Urothelium cell line (cell line): ENCODE measurements at regions not wholly inside any gene's neighbourhood (a gene's known extent, or its start where the extent isn't known, plus 50 kb on each side); places are given as distances from the start of the nearest gene placed in this dataset.
A peak's percentile ranks its signal among the peaks of the same experiment; 100 is the strongest.

Experiments
- DNase-seq: peaks from one replicate; pipeline ENCODE4 v3.0.0; 2011; ENCODE audit warnings: low spot score, mixed read lengths
- FAIRE-seq: peaks from 2 replicates; lab custom pipeline; 2011; peaks lifted over from hg19 to GRCh38; lab: Jason Lieb, UNC

DNA sequence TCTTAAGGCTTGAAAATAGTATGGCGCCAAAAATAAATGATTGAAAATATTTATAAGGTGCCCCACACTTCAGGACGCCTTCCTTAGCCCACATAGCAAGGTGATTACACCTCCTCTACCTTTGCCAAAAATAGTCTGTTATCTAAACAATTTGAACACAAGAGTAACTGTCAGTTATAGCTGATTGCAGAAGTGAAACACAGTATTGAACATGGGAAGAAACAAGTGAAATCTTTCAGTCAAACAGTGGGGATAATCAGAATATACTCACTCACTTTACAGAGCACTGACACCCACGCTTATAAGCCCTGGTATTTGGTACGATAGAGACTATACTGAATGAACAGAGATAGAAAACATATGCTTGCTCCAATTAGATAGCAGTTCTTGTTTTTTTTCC is 203.1 kb downstream of the RAB38 start:
- DNase-seq (no peak), FAIRE-seq (no peak)

DNA sequence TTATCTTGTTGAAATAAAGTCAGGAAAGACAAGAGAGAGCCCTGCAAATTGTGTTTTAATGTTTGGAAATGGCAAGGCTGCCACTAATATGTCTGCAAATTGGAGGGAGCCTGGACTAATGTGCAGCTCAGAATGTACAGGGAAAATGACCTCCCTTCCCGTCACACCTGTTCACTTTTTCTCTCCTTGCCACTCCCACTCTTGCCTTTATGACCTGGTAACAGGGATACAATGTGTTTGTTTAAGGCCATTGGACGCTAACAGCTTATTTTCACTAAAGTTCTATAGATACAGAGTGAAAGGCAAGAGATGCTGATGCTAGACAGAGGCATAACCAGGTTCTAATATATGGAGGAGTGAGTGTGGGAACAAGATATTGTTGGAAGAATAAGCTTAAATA is 203.9 kb downstream of the RAB38 start:
- no peak for FAIRE-seq

DNA sequence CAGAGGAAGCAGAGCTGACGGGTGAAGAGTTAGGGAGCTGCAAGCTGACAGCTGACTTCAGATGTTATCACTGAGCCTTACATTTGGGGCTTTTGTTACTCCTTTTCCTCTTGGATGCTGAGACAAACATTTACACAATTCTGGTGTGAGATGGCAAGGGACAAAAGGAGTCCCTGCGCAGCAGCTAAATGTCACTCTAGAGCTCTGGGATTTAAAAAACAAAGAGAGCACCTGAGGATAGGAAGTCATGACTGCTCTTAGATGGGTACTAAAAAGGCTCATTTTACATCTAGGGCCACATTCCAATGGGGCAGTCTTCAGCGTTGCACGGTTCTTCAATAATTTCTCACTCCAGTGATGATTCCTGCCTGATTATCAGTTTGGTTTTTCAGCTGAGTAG is 204.5 kb downstream of the RAB38 start:
- DNase-seq (no peak), FAIRE-seq (no peak)

More for the DNA sequence above, 203.9 kb downstream of the RAB38 start:
- DNase-seq: no peak

DNA sequence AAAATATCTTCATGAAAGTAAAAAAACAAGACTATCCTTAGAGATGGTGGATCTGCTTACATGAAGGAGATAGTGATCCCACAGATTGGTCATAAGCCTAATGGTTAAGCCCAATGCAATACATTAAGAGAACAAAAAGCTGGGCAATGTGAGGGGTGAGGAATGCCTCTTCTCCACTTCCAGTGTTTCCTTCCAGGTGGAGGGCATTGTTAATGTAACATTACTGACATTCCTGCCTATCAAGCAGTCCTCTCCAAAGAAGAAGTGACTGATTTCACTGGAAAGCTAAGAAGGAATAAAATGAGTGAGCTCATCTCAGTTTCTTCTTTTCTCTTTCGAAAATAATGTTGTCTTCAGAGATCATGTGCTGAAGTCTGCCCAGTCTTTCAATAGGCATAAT is 207.8 kb downstream of the RAB38 start:
- FAIRE-seq: no peak
- DNase-seq: no peak

DNA sequence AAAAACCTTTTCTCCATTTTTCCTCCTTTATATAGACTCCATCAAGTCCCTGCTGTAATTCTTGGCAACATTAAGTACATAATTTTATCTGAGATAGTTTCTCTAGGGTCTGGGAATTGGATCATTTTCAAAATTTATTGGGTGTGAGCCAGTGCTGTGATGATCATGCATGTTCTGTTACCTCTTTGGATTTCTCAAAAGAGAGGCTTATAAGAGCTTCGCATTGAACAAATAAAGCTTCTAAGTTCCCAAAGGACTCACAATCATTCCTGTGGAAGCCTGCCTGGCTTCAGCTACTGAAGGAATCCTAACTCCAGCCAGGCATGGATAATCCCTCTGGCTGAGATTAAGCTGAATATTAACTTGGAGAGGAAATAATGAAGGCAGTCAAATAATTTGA is 208.5 kb downstream of the RAB38 start:
- DNase-seq (no peak), FAIRE-seq (no peak)

DNA sequence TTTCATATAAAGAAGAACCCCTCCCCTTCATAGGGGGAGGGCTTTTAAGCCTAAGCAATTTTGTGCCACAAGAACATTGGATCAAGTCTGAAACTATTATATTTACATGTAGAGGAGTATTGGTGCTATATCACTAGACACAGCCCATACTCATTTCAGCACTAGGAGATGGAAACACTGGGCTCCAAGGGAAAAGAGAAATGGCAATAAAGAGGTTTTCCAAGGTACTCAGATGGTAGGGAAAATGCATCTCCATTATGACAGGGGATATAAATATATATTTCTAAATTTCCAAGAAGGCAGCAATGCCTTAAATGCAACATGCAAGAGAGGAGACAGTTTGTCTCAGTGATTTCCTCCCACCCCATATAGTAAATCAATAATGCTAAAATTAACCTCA is 209.0 kb downstream of the RAB38 start:
- no peak for FAIRE-seq
- DNase-seq: no peak

DNA sequence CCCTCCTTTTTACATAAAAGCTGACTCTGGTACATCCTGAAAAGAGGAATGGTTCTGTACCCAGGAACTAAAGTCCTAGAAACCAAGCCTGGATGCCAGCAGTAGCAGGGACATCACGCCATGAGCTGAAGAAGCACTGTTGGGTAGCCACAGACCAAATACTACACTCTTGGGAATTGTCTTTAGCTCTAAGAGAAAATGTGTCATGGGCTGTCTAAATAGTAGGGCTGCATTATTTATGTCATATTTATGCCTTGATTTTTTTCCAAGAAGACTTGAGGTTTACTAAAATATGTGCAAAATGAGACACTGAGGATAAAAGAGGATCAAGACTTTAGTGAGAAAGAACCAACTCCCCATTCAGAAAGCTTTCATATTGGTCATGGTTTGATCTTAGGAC is 213.6 kb downstream of the RAB38 start:
- no peak for DNase-seq
- FAIRE-seq: no peak

DNA sequence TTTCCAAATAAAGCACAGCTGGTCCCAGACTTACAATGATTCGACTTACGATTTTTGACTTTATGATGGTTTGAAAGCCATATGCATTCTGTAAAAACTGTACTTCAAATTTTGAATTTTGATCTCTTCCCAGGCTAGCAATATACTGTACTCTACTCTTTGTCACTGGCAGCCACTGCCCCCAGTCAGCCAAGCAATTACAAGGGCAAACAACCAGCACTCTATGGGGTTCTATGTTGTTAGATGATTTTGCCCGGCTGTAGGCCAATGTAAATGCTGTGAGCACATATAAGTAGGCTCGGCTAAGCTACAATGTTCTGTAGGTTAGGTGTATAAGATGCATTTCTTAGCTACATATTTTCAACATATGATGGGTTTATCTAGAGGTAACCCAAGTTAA is 217.3 kb downstream of the RAB38 start:
- FAIRE-seq (no peak), DNase-seq (no peak)

DNA sequence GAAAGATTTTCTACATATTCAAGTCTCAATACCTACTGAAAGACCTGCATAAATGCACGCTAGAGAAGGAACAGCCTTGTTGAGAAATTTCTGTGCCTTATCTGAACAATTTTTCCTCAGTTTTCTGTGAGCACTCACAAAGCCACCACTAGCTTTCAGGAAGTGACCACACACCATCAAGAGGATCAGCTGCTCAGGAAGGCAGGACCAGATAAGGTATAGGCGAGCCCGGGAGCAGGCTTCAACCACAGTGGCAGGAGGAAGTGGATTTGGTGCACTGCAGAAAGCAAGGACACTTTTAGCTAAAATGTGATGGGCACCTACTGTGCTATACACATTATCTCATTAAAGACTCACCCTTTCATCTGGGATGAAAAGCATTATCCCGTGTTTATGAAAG is 220.8 kb downstream of the RAB38 start:
- FAIRE-seq (no peak), DNase-seq (no peak)

DNA sequence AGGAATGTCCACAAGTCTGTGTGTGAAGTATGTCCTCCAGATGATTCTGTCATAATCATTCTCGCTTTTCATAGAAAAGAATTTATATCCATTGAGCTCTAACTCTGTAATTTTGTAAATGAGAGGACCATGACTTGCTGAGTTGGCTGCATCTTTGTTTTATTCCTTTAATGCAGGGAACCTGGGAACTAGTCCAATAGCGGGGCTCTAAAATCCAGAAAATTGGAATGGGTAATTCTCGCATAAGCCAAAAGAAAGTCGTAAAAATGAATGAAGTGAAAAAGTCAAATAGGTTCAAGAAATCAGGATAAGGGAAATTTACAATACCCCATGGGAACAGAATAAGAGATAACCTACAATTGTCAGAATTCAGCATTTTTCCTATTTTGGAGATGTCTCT is 232.5 kb downstream of the RAB38 start:
- DNase-seq (no peak), FAIRE-seq (no peak)

DNA sequence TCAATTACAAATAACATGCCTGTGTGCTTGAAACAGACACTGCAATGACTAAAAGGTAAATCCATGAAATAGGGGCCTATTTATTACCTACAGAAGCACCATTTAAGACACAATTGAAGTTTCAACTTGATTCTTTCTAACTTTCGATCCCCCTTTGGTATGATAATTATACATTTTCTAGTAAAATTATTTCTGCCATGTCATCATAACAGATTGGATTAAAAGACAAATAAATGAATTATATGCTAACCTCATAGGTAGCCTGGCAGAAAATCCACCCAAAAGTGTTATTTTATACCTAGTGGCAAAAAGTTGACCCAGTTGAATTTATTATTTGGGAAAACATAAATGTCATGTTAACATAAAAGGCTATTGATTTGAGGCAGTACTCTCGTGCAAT is 241.1 kb downstream of the RAB38 start:
- FAIRE-seq: no peak
- no peak for DNase-seq

DNA sequence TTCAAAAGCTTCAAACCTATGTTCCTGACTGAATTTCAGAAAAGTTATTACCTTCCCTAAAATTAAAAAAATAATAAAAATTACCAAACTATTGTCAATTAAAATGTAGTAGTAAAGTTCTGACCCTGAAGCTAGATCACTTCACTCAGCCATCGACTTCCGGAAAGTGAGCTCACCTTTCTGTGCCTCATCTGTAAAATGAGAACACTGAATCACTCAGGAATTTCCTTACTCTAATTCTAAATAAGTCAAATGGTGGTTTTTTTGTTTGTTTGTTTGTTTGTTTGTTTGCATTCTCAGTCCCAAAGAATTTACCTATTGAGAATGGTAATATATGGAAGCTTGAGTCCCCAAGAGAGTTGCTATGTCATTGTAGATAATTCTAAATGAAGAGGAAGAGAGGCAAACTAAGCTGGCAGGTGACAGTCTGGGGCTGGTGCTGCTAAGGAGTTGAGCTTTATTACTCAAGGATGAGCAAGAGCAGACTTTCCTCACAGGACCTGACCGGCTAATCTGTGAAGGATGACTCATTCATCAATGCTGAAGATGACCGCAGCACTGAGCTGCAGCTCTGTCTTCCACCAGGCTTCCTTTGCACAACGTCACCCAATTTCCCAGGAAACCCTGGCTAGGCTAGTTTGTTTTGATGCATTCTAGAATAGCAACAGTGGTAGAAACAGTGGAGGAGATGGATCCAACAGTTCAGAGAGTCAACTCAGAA is 248.8 kb downstream of the RAB38 start:
- DNase-seq (peak; percentile 79), FAIRE-seq (peak; percentile 58)

DNA sequence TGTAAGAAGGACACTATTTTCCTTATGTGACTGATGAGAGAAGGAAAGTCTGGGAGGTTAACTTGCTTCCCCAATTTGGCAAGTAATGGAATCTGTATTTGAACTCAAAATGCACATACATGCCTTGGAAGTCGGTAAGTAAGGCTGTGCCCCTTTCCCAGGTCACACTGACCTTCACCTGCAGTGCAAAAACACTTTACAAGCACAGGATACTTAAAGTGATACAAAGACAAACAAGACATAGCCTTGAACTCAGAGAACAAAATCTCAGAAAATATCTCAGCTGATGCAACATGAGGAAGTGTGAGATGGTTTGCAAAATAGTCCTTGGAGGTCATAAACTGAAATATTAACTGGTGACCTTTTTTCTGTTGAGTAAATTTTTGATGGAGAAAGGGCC is 251.1 kb downstream of the RAB38 start:
- FAIRE-seq: no peak
- DNase-seq: no peak

DNA sequence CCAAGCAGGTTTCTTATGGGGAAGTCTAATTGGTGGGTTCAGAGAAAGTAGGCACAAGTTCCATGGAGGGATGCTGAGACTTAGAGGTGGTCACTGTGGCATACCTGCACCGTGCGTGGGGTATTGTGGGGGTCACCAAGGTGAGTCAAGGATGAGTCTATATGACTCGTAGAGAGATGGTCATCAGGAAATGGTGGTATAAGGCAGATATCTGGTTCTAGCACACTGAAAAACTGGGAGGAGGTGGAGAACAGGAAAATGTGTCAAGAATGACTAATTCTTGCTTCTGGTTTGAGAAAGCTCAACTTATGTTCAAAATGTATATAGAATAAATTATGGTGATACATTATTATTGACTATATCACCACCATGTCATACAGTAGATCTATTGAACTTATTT is 258.1 kb downstream of the RAB38 start:
- FAIRE-seq: no peak
- DNase-seq: no peak

DNA sequence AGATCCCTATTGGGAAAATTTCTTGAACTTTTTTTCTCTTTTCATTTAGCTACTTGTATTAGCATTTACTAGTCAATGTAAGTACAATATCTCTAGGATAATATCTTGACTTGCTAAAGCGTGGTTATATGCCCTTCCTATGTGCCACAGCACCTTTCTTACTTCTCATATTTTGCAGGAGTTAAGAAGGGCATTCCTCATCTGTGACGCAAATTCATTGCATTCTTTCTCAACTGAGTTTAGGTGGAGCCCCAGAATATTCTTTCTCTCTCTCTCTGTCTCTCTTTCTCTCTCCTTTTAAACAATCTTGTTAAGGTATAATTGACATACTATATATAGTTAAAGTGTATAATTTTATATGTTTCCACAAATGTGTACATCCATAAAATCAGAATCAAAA is 266.1 kb downstream of the RAB38 start:
- DNase-seq: no peak

DNA sequence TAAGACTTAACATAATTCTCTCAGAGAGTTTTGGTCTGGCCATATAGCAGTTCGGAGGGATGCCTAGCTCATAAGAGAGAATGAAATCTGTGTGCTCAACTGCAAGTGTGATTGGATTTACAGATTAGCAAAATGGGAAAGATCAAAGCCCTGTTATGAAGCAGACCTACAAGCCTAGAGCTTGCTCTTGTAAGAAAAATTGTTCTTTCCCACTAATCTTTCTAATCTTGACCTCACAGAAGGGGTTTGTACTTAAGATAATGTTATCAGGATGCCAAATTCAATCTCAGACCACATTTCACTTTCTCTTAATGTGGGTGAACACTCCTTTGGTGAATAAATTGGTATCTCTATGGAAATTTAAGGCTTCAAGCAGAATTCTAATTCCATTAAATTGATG is 267.2 kb downstream of the RAB38 start:
- DNase-seq (no peak), FAIRE-seq (no peak)

More for the DNA sequence above, 266.1 kb downstream of the RAB38 start:
- FAIRE-seq: no peak

DNA sequence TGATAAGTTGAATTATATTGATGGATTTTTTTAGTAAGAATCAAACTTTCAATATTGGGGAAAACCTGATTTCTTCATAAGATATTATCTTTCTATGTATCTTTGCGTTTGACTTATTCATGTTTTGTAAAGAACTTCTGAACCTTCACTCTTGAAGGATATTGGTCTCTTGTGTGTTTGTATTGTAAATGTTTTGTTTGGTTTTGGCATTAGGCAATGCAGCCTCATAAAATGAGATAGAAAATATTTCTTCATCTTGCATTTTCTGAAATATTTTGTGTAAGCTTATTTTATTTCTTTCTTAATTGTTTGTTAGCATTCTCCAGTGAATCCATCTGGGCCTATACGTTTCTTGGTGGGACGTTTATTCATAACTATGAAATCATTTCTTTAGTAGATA is 271.9 kb downstream of the RAB38 start:
- no peak for DNase-seq
- no peak for FAIRE-seq

DNA sequence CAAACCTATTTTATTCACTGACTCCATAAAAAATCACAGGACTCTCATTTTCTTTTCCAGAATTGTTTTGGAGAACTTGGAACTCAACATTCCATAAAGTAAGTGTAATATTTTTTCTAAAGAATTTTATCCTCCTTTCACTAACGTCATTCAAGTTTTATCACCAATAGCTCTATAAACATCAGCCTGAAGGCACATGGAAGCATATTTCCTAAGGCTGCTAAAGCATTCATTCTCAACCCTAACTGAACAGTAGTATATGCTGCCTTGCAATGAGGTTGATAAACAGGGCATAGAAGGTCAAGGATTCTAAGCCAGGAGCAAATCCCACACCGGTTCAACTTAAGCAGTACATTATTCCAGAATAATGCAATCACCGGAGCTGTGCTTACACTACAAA is 273.9 kb downstream of the RAB38 start:
- FAIRE-seq (no peak), DNase-seq (no peak)

DNA sequence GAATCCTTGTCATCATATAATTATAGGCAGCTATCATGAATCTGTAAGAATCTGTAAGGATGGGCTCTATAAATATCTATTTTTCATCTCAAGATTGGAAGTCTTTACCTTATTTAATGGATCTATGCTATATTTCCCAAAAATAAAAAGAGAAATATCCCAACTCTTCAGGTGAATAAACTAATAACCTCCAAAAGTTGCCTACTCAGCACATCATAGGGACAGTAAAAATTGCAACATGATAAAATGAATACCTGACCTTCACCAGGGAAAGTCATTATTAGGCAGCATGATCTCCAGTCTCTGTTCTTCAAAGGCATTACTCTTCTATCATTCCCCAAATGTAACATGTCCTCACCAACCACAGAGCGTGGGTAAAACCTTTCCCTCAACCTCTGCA is 277.3 kb downstream of the RAB38 start:
- FAIRE-seq: no peak

DNA sequence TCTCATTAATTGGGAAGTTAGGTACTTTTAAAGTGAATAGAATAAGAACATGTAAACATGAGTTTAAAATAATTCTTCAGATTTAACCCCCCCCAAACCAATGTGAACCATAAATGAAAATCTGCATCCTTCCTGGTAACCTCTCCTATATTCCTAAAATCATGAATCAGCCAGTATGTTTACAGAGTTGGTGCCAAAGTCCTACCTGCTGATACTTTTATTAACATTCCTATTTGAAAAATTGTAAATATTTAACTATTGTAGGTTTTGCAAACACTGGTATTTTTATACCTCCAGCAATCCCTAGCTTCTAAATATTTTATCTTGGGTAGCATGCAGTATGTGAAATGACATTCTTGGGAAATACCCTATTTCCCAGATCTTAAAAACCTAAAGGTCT is 278.2 kb downstream of the RAB38 start:
- FAIRE-seq (no peak), DNase-seq (no peak)

More for the DNA sequence above, 277.3 kb downstream of the RAB38 start:
- DNase-seq: no peak

DNA sequence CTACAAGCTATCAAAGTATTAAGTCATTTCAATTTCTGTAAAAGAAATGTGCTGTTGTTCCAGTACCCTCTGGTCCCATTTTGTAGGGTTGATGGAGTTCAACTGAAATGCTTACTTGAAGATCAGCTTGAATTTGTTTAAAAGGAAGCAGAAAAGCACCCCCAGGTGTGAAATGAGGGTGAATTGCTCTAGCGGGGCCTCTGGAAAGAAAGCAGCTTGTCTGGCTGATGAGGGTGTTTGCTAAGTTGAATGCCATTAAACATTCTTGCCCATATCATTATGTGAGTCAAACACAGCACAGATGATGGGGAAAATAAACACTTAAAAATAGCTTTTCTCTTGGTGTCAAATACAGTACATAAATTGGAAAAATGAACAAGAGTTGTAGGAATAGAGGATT is 280.3 kb downstream of the RAB38 start:
- FAIRE-seq (no peak), DNase-seq (no peak)

DNA sequence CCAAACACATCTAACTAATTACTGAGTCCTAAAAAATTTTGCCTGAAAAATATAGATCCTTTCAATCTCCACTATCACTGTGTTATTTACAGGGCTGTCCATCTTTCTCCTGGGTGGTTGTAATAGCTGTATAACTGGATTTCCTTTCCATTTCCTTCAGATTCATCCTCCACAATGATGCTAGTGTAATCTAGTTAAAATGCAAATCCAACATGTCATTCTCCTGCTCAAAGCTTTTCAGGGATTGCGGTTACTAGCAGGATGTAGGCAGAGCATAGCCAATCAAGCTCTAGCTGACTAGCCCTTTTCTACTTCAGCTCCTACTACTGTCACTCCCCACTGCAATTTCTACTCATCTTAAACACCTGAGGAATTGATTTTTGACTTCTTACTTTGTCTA is 283.0 kb downstream of the RAB38 start:
- DNase-seq: no peak
- FAIRE-seq: no peak

DNA sequence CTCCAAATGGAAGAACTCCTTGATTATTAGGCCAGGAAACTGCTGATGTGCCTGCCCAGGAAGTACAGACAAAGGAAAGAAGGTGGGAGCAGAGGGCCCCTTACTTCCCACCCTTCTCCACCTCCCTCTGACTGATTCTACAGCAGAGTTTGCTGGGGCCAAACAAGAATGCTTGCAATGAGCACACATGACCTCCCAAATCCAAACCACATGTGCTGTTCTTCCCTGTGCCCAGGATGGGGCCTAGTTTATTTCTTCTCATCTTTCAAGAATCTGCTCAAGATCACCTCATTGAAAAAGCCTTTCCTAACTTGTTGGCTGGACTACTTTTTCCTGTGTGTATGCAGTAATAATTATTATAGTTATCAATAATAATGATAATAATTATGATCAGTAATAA is 286.1 kb downstream of the RAB38 start:
- no peak for DNase-seq
- no peak for FAIRE-seq
